Right ventricle myocardium superior (tissue), 1 donor: ENCODE measurements at regions not wholly inside any gene's neighbourhood (a gene's known extent, or its start where the extent isn't known, plus 50 kb on each side); places are given as distances from the start of the nearest gene placed in this dataset.

Experiments used
- ATAC-seq: fragments of 200-7000 bp; cut with Tn5 transposase; one replicate; pipeline ENCODE4 v1.9.1; 2020; ENCODE audit warnings: mild to moderate bottlenecking; ENCODE audit not compliant: poor library complexity
- DNase-seq: peaks from one replicate; pipeline ENCODE4 v3.0.0-alpha.2; 2020
- intact Hi-C: fragments of 100-400 bp; cut with DNase I; formaldehyde crosslinking; loops from one replicate; pipeline ENCODE4 v1.11.2; 2022
- donor health status: DM: no; HTN: yes; CAD: no; lungs with severe emphysema.

- no peak for ATAC-seq
- intact Hi-C loops: no loop called here
- DNase-seq: no peak
These were observed 561.0 kb downstream of the LTN1 start for GRCh38 chr21:28431527-28432200.

- no peak for ATAC-seq
- no peak for DNase-seq
- intact Hi-C loops: no loop called here
These were observed 561.7 kb downstream of the LTN1 start for GRCh38 chr21:28431022-28431421.

GRCh38 chr21:28429161-28429560 lies 563.5 kb downstream of the LTN1 start:
- intact Hi-C loops: no loop called here
- ATAC-seq: no peak
- DNase-seq: no peak

GRCh38 chr21:28427394-28428022 lies 565.2 kb downstream of the LTN1 start:
- DNase-seq (no peak), ATAC-seq (no peak)
- intact Hi-C loops: no loop called here

GRCh38 chr21:28426545-28426944 lies 566.1 kb downstream of the LTN1 start:
- ATAC-seq (no peak), DNase-seq (no peak)
- intact Hi-C loops: no loop called here

- ATAC-seq: no peak
- DNase-seq: no peak
- intact Hi-C loops: no loop called here
These were observed 569.0 kb downstream of the LTN1 start for GRCh38 chr21:28423521-28424190.

GRCh38 chr21:28421716-28422524 lies 570.8 kb downstream of the LTN1 start:
- intact Hi-C loops: no loop called here
- peak; percentile 39 for ATAC-seq

GRCh38 chr21:28419811-28420210 lies 572.9 kb downstream of the LTN1 start:
- intact Hi-C loops: no loop called here
- DNase-seq (no peak), ATAC-seq (no peak)

More at GRCh38 chr21:28421716-28422524, 570.8 kb downstream of the LTN1 start:
- DNase-seq: no peak

- DNase-seq (no peak), ATAC-seq (no peak)
These were observed 573.8 kb downstream of the LTN1 start for GRCh38 chr21:28418726-28419514.

GRCh38 chr21:28410256-28410655 lies 582.4 kb downstream of the LTN1 start:
- ATAC-seq: peak; percentile 63
- DNase-seq: no peak
- intact Hi-C loops: no loop called here

More at GRCh38 chr21:28418726-28419514, 573.8 kb downstream of the LTN1 start:
- intact Hi-C loops: no loop called here

- DNase-seq (no peak), ATAC-seq (no peak)
- intact Hi-C loops: no loop called here
These were observed 590.1 kb downstream of the LTN1 start for GRCh38 chr21:28402616-28402989.

- intact Hi-C loops: no loop called here
- DNase-seq (no peak), ATAC-seq (no peak)
These were observed 595.6 kb downstream of the LTN1 start for GRCh38 chr21:28397040-28397439.

GRCh38 chr21:28396421-28396820 lies 596.3 kb downstream of the LTN1 start:
- intact Hi-C loops: no loop called here
- DNase-seq: no peak
- ATAC-seq: no peak

- ATAC-seq: no peak
- intact Hi-C loops: no loop called here
- DNase-seq: no peak
These were observed 599.4 kb downstream of the LTN1 start for GRCh38 chr21:28393279-28393678.

GRCh38 chr21:28391938-28392849 lies 600.5 kb downstream of the LTN1 start:
- intact Hi-C loops: no loop called here

GRCh38 chr21:28387220-28387619 lies 605.5 kb downstream of the LTN1 start:
- intact Hi-C loops: no loop called here
- no peak for DNase-seq
- ATAC-seq: no peak

More at GRCh38 chr21:28391938-28392849, 600.5 kb downstream of the LTN1 start:
- ATAC-seq: no peak
- DNase-seq: no peak

- intact Hi-C loops: no loop called here
- no peak for ATAC-seq
- no peak for DNase-seq
These were observed 606.8 kb downstream of the LTN1 start for GRCh38 chr21:28385845-28386244.
